RWPE2 (cell line): ENCODE measurements at regions not wholly inside any gene's neighbourhood (a gene's known extent, or its start where the extent isn't known, plus 50 kb on each side); places are given as distances from the start of the nearest gene placed in this dataset.

ENCODE experiments used
- ATAC-seq: fragments of 200-7000 bp; cut with Tn5 transposase; 3 replicates; pipeline ENCODE4 v1.9.1; 2021; ENCODE audit warnings: low read depth
- DNase-seq: peaks from one replicate; pipeline ENCODE4 v3.0.0-alpha.2; 2020; ENCODE audit warnings: low spot score
- H3K27ac ChIP-seq: fragments of 450-650 bp; 2 replicates; pipeline ENCODE4 v1.5.1; 2017; ENCODE audit warnings: mild to moderate bottlenecking; ENCODE audit not compliant: poor library complexity, severe bottlenecking
- H3K27me3 ChIP-seq: fragments of 250-450 bp; sonication (Bioruptor Pico); 2 replicates; pipeline ENCODE4 v1.5.1; 2021; ENCODE audit warnings: mild to moderate bottlenecking, moderate library complexity; ENCODE audit not compliant: insufficient read depth, poor library complexity, severe bottlenecking
- H3K36me3 ChIP-seq: fragments of 250-450 bp; sonication (Bioruptor Pico); 2 replicates; pipeline ENCODE4 v1.5.1; 2020; ENCODE audit warnings: low read depth, mild to moderate bottlenecking, moderate library complexity
- H3K4me1 ChIP-seq: fragments of 250-450 bp; sonication (Bioruptor Pico); 2 replicates; pipeline ENCODE4 v1.5.1; 2021; ENCODE audit warnings: mild to moderate bottlenecking, moderate library complexity; ENCODE audit not compliant: insufficient read depth, poor library complexity, severe bottlenecking
- H3K4me3 ChIP-seq: fragments of 250-450 bp; sonication (Bioruptor Pico); 2 replicates; pipeline ENCODE4 v1.5.1; 2021; ENCODE audit warnings: mild to moderate bottlenecking, moderate library complexity; ENCODE audit not compliant: severe bottlenecking
- H3K9me3 ChIP-seq: fragments of 250-450 bp; sonication (Bioruptor Pico); 2 replicates; pipeline ENCODE4 v1.5.1; 2021; ENCODE audit warnings: mild to moderate bottlenecking, moderate library complexity; ENCODE audit not compliant: severe bottlenecking
- TF ChIP-seq, protein P1 (sequence below): fragments of 450-650 bp; IDR thresholded peaks from one replicate; pipeline ENCODE4 v1.5.1; 2017; ENCODE audit warnings: mild to moderate bottlenecking, moderate library complexity; ENCODE audit not compliant: poor library complexity, severe bottlenecking

DNA sequence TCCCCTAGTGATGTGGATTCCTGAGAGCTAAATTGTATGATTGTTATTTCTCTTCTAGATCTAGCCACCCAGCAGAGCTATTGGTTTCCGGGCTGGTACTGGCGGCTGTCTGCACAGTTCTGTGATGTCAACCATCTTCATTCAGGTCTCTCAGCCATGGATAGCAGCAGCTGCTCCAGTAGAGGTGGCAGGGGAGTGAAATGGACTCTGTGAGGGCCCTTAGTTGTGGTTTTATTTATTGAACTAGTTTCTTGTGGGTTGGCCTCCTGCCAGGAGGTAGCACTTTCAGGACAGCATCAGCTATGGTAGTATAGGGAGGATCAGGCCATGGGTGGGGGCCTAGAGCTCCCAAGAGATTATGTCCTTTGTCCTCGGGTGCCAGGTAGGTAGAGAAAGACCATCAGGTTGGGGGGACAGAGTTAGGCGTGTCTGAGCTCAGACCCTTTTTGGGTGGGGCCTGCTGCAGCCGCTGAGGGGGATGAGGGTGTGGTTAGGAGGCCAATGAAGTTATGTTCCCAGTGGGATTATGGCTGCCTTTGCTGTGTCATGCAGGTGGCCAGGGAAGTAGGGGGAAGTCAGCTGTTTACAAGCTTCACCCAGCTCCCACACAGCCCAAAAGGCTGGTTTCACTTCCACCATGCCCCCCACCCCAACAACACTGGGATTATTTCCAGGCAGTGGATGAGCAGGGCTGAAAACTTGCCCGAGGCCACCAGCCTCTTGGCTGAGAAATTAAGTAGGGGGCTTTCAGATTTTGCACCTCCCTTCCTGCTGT, 55.1 kb upstream of the RGS4 start:
- DNase-seq (no peak), ATAC-seq (0 out of 3 replicates have a peak, but pooled peaks have one; percentile 25)
- H3K27ac ChIP-seq: no peak overlapping the region
- H3K4me3 ChIP-seq: no peak overlapping the region
- no peaks in the 10 kb centered on the region for H3K27me3 ChIP-seq
- H3K9me3 ChIP-seq: no peaks in the 10 kb centered on the region
- no peaks in the 10 kb centered on the region for H3K36me3 ChIP-seq
- no peaks in the 10 kb centered on the region for H3K4me1 ChIP-seq
- TF ChIP-seq, protein P1, sequence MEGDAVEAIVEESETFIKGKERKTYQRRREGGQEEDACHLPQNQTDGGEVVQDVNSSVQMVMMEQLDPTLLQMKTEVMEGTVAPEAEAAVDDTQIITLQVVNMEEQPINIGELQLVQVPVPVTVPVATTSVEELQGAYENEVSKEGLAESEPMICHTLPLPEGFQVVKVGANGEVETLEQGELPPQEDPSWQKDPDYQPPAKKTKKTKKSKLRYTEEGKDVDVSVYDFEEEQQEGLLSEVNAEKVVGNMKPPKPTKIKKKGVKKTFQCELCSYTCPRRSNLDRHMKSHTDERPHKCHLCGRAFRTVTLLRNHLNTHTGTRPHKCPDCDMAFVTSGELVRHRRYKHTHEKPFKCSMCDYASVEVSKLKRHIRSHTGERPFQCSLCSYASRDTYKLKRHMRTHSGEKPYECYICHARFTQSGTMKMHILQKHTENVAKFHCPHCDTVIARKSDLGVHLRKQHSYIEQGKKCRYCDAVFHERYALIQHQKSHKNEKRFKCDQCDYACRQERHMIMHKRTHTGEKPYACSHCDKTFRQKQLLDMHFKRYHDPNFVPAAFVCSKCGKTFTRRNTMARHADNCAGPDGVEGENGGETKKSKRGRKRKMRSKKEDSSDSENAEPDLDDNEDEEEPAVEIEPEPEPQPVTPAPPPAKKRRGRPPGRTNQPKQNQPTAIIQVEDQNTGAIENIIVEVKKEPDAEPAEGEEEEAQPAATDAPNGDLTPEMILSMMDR: no peak

DNA sequence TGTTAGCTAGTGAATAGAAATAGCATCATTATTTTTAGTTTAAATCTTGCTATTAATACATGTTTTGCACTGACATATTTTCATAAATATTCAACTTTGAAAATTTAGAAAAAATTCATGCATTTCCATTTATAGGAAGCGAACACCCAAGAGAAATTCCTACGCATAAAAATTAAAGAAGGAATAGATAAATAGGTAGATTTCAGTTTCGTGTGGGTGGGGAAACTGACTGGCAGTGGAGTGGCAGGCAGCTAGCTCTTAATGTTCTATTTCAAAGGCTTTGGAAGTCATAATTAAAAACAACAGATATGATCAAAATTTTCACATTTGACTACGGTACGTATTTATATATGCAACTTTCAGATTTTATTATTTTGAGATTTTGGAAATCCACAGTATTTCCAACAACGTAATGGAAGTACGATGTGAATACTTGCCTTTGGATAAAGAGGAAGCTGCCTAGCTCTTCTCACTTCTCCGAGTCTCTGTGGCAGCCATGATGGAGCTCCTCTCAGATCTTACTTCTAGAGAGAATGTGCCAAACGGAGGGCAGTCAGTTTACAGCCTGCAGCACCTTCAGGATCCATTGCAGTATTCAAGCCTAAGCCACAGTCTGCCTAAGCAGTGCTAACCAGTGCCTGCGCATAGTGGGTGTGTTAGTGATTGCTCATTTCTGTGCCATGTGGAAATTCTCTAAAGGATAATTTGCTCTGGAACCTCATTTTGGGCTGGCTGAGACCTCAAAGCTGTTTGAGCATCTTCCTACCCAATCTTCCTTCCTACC, 62.9 kb upstream of the RGS4 start:
- Histone ChIP-seq H3K9me3 (no peaks in the 10 kb centered on the region), H3K36me3 (no peaks in the 10 kb centered on the region), H3K27me3 (no peaks in the 10 kb centered on the region), H3K4me1 (no peaks in the 10 kb centered on the region), H3K4me3 (no peak overlapping the region), H3K27ac (no peak overlapping the region)
- DNase-seq (no peak), ATAC-seq (no peak)
- TF ChIP-seq, protein P1: no peak

DNA sequence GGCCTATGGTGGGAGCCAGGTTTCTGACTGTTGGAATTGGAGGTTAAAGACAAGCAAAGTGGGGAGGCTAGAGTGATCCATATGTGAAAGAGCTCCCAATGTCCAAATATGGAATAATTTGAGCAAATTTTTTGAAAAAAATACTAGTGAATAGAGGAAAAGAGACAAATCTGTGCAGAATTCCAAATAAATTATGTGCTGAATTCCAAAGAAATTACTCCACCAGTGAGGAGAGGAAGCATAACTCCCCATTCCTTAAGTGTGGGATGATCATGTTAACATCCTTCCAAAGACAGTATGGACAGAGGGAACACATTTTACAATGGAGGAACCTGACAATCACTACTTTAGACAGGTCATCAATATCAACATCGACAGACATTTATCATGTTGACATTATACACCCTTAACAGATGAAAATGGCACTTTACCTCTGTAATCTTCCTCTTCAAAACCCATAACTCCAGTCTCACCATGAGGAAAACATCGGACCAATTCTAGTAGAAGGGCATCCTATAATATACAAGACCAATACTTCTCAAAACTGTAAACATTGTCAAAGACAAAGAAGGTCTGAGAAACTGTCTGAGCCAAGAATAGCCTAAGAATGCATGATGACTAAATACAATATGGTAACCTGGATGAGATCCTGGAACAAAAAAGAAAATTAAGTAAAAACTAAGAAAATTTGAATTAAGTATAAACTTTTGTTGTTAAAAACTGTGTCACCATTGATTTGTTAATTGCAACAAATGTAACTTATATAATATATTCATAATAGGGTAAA, 71.5 kb upstream of the RGS4 start:
- TF ChIP-seq, protein P1: no peak
- DNase-seq: no peak
- H3K9me3 ChIP-seq: no peaks in the 10 kb centered on the region
- H3K27ac ChIP-seq: no peak overlapping the region
- 0 out of 3 replicates have a peak, but pooled peaks have one; percentile 41 for ATAC-seq
- no peak overlapping the region for H3K4me3 ChIP-seq
- H3K4me1 ChIP-seq: peaks cover 8% of the 10 kb centered on the region
- no peaks in the 10 kb centered on the region for H3K36me3 ChIP-seq
- no peaks in the 10 kb centered on the region for H3K27me3 ChIP-seq

DNA sequence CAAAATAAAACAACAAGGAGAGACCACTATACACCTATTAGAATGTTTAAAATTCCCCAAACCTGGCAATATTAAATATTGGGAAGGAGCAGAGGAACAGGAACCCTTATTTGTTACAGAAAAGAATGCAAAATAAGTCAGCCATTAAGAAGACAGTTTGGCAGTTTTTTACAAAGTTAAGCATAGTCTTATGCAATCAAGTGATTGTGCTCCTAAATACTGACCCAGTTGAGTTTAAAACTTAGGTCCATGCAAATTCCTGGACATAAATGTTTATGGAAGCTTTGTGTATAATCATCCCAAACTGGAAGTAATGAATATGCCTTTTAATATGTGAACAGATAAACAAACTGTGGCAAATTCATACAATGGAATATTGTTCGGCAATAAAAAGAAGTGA, 72.9 kb upstream of the RGS4 start:
- H3K4me1 ChIP-seq: peaks cover 8% of the 10 kb centered on the region
- no peaks in the 10 kb centered on the region for H3K9me3 ChIP-seq
- DNase-seq (no peak), ATAC-seq (no peak)
- H3K27ac ChIP-seq: no peak overlapping the region
- H3K27me3 ChIP-seq: no peaks in the 10 kb centered on the region
- no peak overlapping the region for H3K4me3 ChIP-seq
- TF ChIP-seq, protein P1: no peak
- H3K36me3 ChIP-seq: no peaks in the 10 kb centered on the region
